GM12878 (cell line): ENCODE measurements at regions not wholly inside any gene's neighbourhood (a gene's known extent, or its start where the extent isn't known, plus 50 kb on each side); places are given as distances from the start of the nearest gene placed in this dataset.

Experiments
- ATAC-seq: fragments of 200-7000 bp; cut with Tn5 transposase; 3 replicates; pipeline ENCODE4 v1.9.1; 2020; ENCODE audit warnings: mild to moderate bottlenecking, moderate library complexity
- BruUV-seq: library from RNA; stranded (reverse); fragments of 400-500 nt; replicated peaks from 2 replicates; lab custom pipeline; 2021; lab: Mats Ljungman, UMichigan
- CTCF ChIA-PET: fragments of 300-600 bp; sonication (Branson Sonifier 250); formaldehyde crosslinking; extraction: SDS; loops from one replicate; lab custom pipeline; 2021; ENCODE audit warnings: inconsistent platforms; lab: Yijun Ruan, JAX
- POLR2A ChIA-PET: fragments of 350-600 bp; formaldehyde crosslinking; extraction: SDS; loops from one replicate; lab custom pipeline; 2021; ENCODE audit warnings: inconsistent platforms; lab: Charles Lee
- RAD21 ChIA-PET: fragments of 300-600 bp; sonication (Branson Sonifier 250); formaldehyde crosslinking; loops from one replicate; lab custom pipeline; 2023; ENCODE audit warnings: antibody characterized with exemption; ENCODE audit not compliant: unreplicated experiment; lab: Charles Lee
- SMC1A ChIA-PET: fragments of 300-600 bp; sonication (Branson Sonifier 250); formaldehyde crosslinking; loops from one replicate; lab custom pipeline; 2023; ENCODE audit not compliant: unreplicated experiment, uncharacterized antibody; lab: Charles Lee
- DNase-seq: peaks from one replicate; pipeline ENCODE4 v3.0.0-alpha.2; 2011; ENCODE audit warnings: low read depth, low spot score
- FAIRE-seq: peaks from 3 replicates; lab custom pipeline; 2011; peaks lifted over from hg19 to GRCh38; lab: Jason Lieb, UNC
- H2AFZ ChIP-seq: 2 replicates; pipeline ENCODE4 v1.6.0; 2011; ENCODE audit warnings: low read depth, low read length, control low read depth; ENCODE audit not compliant: control insufficient read depth
- H3K27ac ChIP-seq: 2 replicates; pipeline ENCODE4 v1.5.1; 2011; ENCODE audit warnings: control low read depth; ENCODE audit not compliant: control insufficient read depth, insufficient read depth
- H3K27me3 ChIP-seq, 2 experiments: replicated peaks in 1 of 2; 2 replicates each; pipeline versions ENCODE4 v1.6.0 to v1.6.1; 2011; ENCODE audit warnings: low read length in 1 of 2; ENCODE audit not compliant: control insufficient read depth in 2 of 2, insufficient read depth in 2 of 2
- H3K36me3 ChIP-seq, 2 experiments: 2 replicates each; pipeline ENCODE4 v1.5.1; 2011; ENCODE audit warnings: low read length in 1 of 2; ENCODE audit not compliant: control insufficient read depth in 2 of 2, insufficient read depth in 2 of 2
- H3K4me1 ChIP-seq: 2 replicates; pipeline ENCODE4 v1.6.1; 2011; ENCODE audit warnings: mild to moderate bottlenecking, low read length, moderate library complexity, mixed read lengths; ENCODE audit not compliant: control insufficient read depth, insufficient read depth
- H3K4me2 ChIP-seq: 2 replicates; pipeline ENCODE4 v1.6.0; 2011; ENCODE audit warnings: control low read depth; ENCODE audit not compliant: control insufficient read depth, insufficient read depth
- H3K4me3 ChIP-seq: fragments of 200-600 bp; sonication (generic); 2 replicates; pipeline ENCODE4 v1.5.1; 2016
- H3K79me2 ChIP-seq: 2 replicates; pipeline ENCODE4 v1.6.0; 2011; ENCODE audit warnings: low read length; ENCODE audit not compliant: control insufficient read depth, insufficient read depth
- H3K9ac ChIP-seq: 2 replicates; pipeline ENCODE4 v1.8.0; 2011; ENCODE audit warnings: low read length, control low read depth, mixed read lengths; ENCODE audit not compliant: control insufficient read depth, insufficient read depth
- H3K9me3 ChIP-seq: replicated peaks from 3 replicates; pipeline ENCODE4 v1.5.1; 2011; ENCODE audit warnings: mild to moderate bottlenecking, low read length; ENCODE audit not compliant: control insufficient read depth, insufficient read depth
- H4K20me1 ChIP-seq: 2 replicates; pipeline ENCODE4 v1.6.0; 2011; ENCODE audit not compliant: control insufficient read depth, insufficient read depth
- CREB1 ChIP-seq: IDR thresholded peaks from 2 replicates; pipeline ENCODE4 v1.6.1; 2012; ENCODE audit warnings: low read depth, mild to moderate bottlenecking, inconsistent platforms
- NFYB ChIP-seq: IDR thresholded peaks from 2 replicates; pipeline ENCODE4 v1.6.1; 2011; ENCODE audit warnings: low read depth, mild to moderate bottlenecking, low read length, improper control_type of control experiment, moderate library complexity; ENCODE audit not compliant: insufficient read depth
- TCF3 ChIP-seq: IDR thresholded peaks from 2 replicates; pipeline ENCODE4 v1.6.1; 2012; ENCODE audit warnings: low read depth, mild to moderate bottlenecking, low read length, borderline replicate concordance; ENCODE audit not compliant: insufficient read depth
- WGBS: methylation state at CpG from one replicate; pipeline ENCODE4 v1.1.6; 2016; ENCODE audit warnings: low lambda C conversion rate; ENCODE audit not compliant: insufficient replicate concordance, insufficient coverage; ENCODE audit errors: missing lambda C conversion rate; 5-methylcytosine and 5-hydroxymethylcytosine counted together
- in situ Hi-C: fragments of 300-500 bp; cut with MboI; formaldehyde crosslinking; loops from 9 replicates; pipeline ENCODE4 v1.14.3; 2018; ENCODE audit warnings: mixed read lengths
- intact Hi-C: fragments of 100-400 bp; cut with micrococcal nuclease; formaldehyde crosslinking; loops from one replicate; pipeline ENCODE4 v1.14.2; 2022; ENCODE audit not compliant: unreplicated experiment
- TF ChIP-seq, protein P1 (sequence below): fragments of 450-650 bp; IDR thresholded peaks from 2 replicates; pipeline ENCODE4 v1.6.1; 2017; ENCODE audit warnings: mild to moderate bottlenecking, moderate library complexity

GRCh38 chr2:128413718-128414341 lies 95.2 kb upstream of the HS6ST1 start (continued):
- TF ChIP-seq, protein P1, sequence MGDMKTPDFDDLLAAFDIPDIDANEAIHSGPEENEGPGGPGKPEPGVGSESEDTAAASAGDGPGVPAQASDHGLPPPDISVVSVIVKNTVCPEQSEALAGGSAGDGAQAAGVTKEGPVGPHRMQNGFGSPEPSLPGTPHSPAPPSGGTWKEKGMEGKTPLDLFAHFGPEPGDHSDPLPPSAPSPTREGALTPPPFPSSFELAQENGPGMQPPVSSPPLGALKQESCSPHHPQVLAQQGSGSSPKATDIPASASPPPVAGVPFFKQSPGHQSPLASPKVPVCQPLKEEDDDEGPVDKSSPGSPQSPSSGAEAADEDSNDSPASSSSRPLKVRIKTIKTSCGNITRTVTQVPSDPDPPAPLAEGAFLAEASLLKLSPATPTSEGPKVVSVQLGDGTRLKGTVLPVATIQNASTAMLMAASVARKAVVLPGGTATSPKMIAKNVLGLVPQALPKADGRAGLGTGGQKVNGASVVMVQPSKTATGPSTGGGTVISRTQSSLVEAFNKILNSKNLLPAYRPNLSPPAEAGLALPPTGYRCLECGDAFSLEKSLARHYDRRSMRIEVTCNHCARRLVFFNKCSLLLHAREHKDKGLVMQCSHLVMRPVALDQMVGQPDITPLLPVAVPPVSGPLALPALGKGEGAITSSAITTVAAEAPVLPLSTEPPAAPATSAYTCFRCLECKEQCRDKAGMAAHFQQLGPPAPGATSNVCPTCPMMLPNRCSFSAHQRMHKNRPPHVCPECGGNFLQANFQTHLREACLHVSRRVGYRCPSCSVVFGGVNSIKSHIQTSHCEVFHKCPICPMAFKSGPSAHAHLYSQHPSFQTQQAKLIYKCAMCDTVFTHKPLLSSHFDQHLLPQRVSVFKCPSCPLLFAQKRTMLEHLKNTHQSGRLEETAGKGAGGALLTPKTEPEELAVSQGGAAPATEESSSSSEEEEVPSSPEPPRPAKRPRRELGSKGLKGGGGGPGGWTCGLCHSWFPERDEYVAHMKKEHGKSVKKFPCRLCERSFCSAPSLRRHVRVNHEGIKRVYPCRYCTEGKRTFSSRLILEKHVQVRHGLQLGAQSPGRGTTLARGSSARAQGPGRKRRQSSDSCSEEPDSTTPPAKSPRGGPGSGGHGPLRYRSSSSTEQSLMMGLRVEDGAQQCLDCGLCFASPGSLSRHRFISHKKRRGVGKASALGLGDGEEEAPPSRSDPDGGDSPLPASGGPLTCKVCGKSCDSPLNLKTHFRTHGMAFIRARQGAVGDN: no peak

DNA sequence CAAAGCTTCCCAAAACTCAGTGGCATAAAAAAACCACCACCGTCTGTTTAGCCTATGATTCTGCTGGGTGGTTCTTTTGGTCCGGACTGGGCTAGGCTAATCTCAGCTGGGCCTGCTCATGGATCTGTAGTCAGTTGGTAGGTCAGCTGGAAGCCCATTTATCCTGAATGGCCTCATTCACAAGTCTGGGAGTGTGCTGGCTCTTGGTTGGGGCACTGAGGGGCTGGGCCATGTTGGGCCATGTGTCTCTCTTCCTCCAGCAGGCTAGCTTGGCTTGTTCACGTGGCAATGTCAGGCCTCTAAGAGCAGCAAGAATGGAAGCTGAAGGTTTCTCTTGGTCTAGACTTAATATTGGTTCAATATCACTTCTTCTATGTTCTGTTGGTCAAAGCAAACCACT lies 95.7 kb upstream of the HS6ST1 start:
- H3K79me2 ChIP-seq: no peaks in the 10 kb centered on the region
- H3K9me3 ChIP-seq: no peaks in the 10 kb centered on the region
- ChIA-PET RAD21 (no interaction called here), SMC1A (interaction anchor here (0.9 to 1.3 kb wide), 2 partner anchors 10 kb away, joined by 3 to 4 read pairs; no protein-coding TSS in a partner anchor), CTCF (no interaction called here), POLR2A (no interaction called here)
- no peaks in the 10 kb centered on the region for H4K20me1 ChIP-seq
- H3K4me1 ChIP-seq: no peaks in the 10 kb centered on the region
- H3K9ac ChIP-seq: no peak overlapping the region
- TF ChIP-seq NFYB (no peak), TCF3 (no peak), CREB1 (no peak)
- H3K27ac ChIP-seq: no peak overlapping the region
- in situ Hi-C loops: no loop called here
- DNase-seq: no peak
- no peak overlapping the region for H2AFZ ChIP-seq
- H3K36me3 ChIP-seq: no peaks in the 10 kb centered on the region
- 0 out of 4 replicates have a peak, but pooled peaks cover 0 to 2% of the 10 kb centered on the region in 2 experiments for H3K27me3 ChIP-seq
- 14% methylated on average over 3 of the region's 3 CpGs for WGBS
- intact Hi-C loops: no loop called here
- no TSS peak for BruUV-seq
- no peak overlapping the region for H3K4me3 ChIP-seq
- H3K4me2 ChIP-seq: no peak overlapping the region
- no peak for ATAC-seq
- no peak for FAIRE-seq
